HUES64 (cell line): ENCODE measurements at regions not wholly inside any gene's neighbourhood (a gene's known extent, or its start where the extent isn't known, plus 50 kb on each side); places are given as distances from the start of the nearest gene placed in this dataset.
"Not testable (repeated sequence)": the region's sequence is repeated elsewhere in the genome, so short reads cannot be mapped to it uniquely, and the experiment has no call there.

Experiments used
- H3K27ac ChIP-seq: 2 replicates; pipeline ENCODE4 v1.7.0; 2013; ENCODE audit warnings: low read depth, low read length, inconsistent platforms
- H3K27me3 ChIP-seq: 2 replicates; pipeline ENCODE4 v1.6.1; 2013; ENCODE audit warnings: mild to moderate bottlenecking, low read length; ENCODE audit not compliant: insufficient read depth
- H3K36me3 ChIP-seq: 2 replicates; pipeline ENCODE4 v1.6.1; 2013; ENCODE audit warnings: mild to moderate bottlenecking, low read length; ENCODE audit not compliant: insufficient read depth
- H3K4me1 ChIP-seq: 2 replicates; pipeline ENCODE4 v1.6.1; 2013; ENCODE audit warnings: mild to moderate bottlenecking, low read length, moderate library complexity; ENCODE audit not compliant: insufficient read depth
- H3K4me3 ChIP-seq: 2 replicates; pipeline ENCODE4 v1.5.1; 2013; ENCODE audit warnings: mild to moderate bottlenecking, low read length, moderate library complexity
- H3K9ac ChIP-seq: 2 replicates; pipeline ENCODE4 v1.6.1; 2013; ENCODE audit warnings: mild to moderate bottlenecking, low read depth, low read length
- H3K9me3 ChIP-seq: 2 replicates; pipeline ENCODE4 v1.6.1; 2013; ENCODE audit warnings: low read depth, low read length; ENCODE audit not compliant: insufficient read depth
- WGBS: fragments of 150-250, 120-280 bp; methylation state at CpG from one replicate; pipeline ENCODE4 v1.1.7; 2013; ENCODE audit warnings: missing lambda C conversion rate; 5-methylcytosine and 5-hydroxymethylcytosine counted together

- Histone ChIP-seq H3K27ac (no peak overlapping the region), H3K9ac (no peak overlapping the region), H3K4me1 (no peaks in the 10 kb centered on the region), H3K36me3 (no peaks in the 10 kb centered on the region), H3K9me3 (0 out of 2 replicates have a peak, but pooled peaks cover 2% of the 10 kb centered on the region), H3K4me3 (no peak overlapping the region), H3K27me3 (no peaks in the 10 kb centered on the region)
Observed at GRCh38 chr11:96520939-96521338, 131.1 kb downstream of the JRKL start.

GRCh38 chr11:96523656-96524055 lies 133.8 kb downstream of the JRKL start:
- Histone ChIP-seq H3K4me3 (no peak overlapping the region), H3K27me3 (no peaks in the 10 kb centered on the region), H3K9me3 (0 out of 2 replicates have a peak, but pooled peaks cover 2% of the 10 kb centered on the region), H3K36me3 (no peaks in the 10 kb centered on the region), H3K27ac (no peak overlapping the region), H3K4me1 (no peaks in the 10 kb centered on the region), H3K9ac (no peak overlapping the region)
- 75% methylated on average over 1 of the region's 2 CpGs for WGBS

GRCh38 chr11:96524475-96524874 lies 134.7 kb downstream of the JRKL start:
- H3K36me3 ChIP-seq = no peaks in the 10 kb centered on the region
- no peak overlapping the region for H3K9ac ChIP-seq
- no peaks in the 10 kb centered on the region for H3K27me3 ChIP-seq
- H3K27ac ChIP-seq = no peak overlapping the region
- 100% methylated on average over 1 of the region's 1 CpG for WGBS
- H3K4me3 ChIP-seq = no peak overlapping the region
- H3K9me3 ChIP-seq = 0 out of 2 replicates have a peak, but pooled peaks cover 2% of the 10 kb centered on the region
- H3K4me1 ChIP-seq = no peaks in the 10 kb centered on the region

GRCh38 chr11:96530473-96530872 lies 140.7 kb downstream of the JRKL start:
- WGBS = 100% methylated on average over 1 of the region's 1 CpG
- Histone ChIP-seq H3K27me3 (no peaks in the 10 kb centered on the region), H3K27ac (no peak overlapping the region), H3K9ac (no peak overlapping the region), H3K4me1 (0 out of 2 replicates have a peak, but pooled peaks cover 1% of the 10 kb centered on the region), H3K36me3 (no peaks in the 10 kb centered on the region), H3K4me3 (no peak overlapping the region), H3K9me3 (peaks cover 4% of the 10 kb centered on the region; the same call in 1 of the 2 replicates)

GRCh38 chr11:96538104-96538503 lies 148.3 kb downstream of the JRKL start:
- Histone ChIP-seq H3K27me3 (no peaks in the 10 kb centered on the region), H3K4me1 (peaks cover 2% of the 10 kb centered on the region; the same call in 1 of the 2 replicates), H3K27ac (no peak overlapping the region), H3K36me3 (no peaks in the 10 kb centered on the region), H3K9ac (no peak overlapping the region), H3K4me3 (no peak overlapping the region), H3K9me3 (peaks cover 3% of the 10 kb centered on the region; the same call in 1 of the 2 replicates)
- 89% methylated on average over 4 of the region's 4 CpGs for WGBS

- H3K27me3 ChIP-seq = no peaks in the 10 kb centered on the region
- H3K27ac ChIP-seq = no peak overlapping the region
- peaks cover 2% of the 10 kb centered on the region; the same call in 1 of the 2 replicates for H3K4me1 ChIP-seq
- H3K9ac ChIP-seq = no peak overlapping the region
- no peak overlapping the region for H3K4me3 ChIP-seq
- no peaks in the 10 kb centered on the region for H3K9me3 ChIP-seq
- H3K36me3 ChIP-seq = no peaks in the 10 kb centered on the region
Observed at GRCh38 chr11:96538622-96539021, 148.8 kb downstream of the JRKL start.

GRCh38 chr11:96540875-96541274 lies 151.1 kb downstream of the JRKL start:
- no peak overlapping the region for H3K27ac ChIP-seq
- WGBS = 100% methylated on average over 1 of the region's 1 CpG
- no peaks in the 10 kb centered on the region for H3K27me3 ChIP-seq
- H3K36me3 ChIP-seq = no peaks in the 10 kb centered on the region
- no peak overlapping the region for H3K4me3 ChIP-seq
- H3K9me3 ChIP-seq = no peaks in the 10 kb centered on the region
- no peak overlapping the region for H3K9ac ChIP-seq
- H3K4me1 ChIP-seq = no peaks in the 10 kb centered on the region; the same call in 1 of the 2 replicates

GRCh38 chr11:96543177-96543576 lies 153.4 kb downstream of the JRKL start:
- Histone ChIP-seq H3K9me3 (no peaks in the 10 kb centered on the region), H3K27ac (no peak overlapping the region), H3K27me3 (no peaks in the 10 kb centered on the region), H3K4me1 (no peaks in the 10 kb centered on the region), H3K36me3 (no peaks in the 10 kb centered on the region), H3K9ac (no peak overlapping the region), H3K4me3 (no peak overlapping the region)
- 96% methylated on average over 3 of the region's 3 CpGs for WGBS

- not testable (repeated sequence) for H3K27me3 ChIP-seq, H3K9me3 ChIP-seq, H3K4me1 ChIP-seq, H3K4me3 ChIP-seq, H3K27ac ChIP-seq, H3K36me3 ChIP-seq
- WGBS = 82% methylated on average over 8 of the region's 8 CpGs
- H3K9ac ChIP-seq = peak overlapping the region; percentile 14; the same call in 1 of the 2 replicates
Observed at GRCh38 chr11:96545192-96545591, 155.4 kb downstream of the JRKL start.

GRCh38 chr11:96551136-96551535 lies 161.3 kb downstream of the JRKL start:
- H3K9ac ChIP-seq = no peak overlapping the region
- H3K4me3 ChIP-seq = no peak overlapping the region
- no peak overlapping the region for H3K27ac ChIP-seq
- H3K4me1 ChIP-seq = no peaks in the 10 kb centered on the region
- WGBS = 96% methylated on average over 5 of the region's 5 CpGs
- no peaks in the 10 kb centered on the region for H3K36me3 ChIP-seq
- peaks cover 3% of the 10 kb centered on the region; the same call in 1 of the 2 replicates for H3K9me3 ChIP-seq
- no peaks in the 10 kb centered on the region for H3K27me3 ChIP-seq

GRCh38 chr11:96554236-96554820 lies 164.5 kb downstream of the JRKL start:
- no peak overlapping the region for H3K9ac ChIP-seq
- WGBS = 91% methylated on average over 5 of the region's 5 CpGs

GRCh38 chr11:96555826-96556225 lies 166.0 kb downstream of the JRKL start:
- H3K27me3 ChIP-seq, H3K9ac ChIP-seq, H3K4me1 ChIP-seq, H3K4me3 ChIP-seq, H3K27ac ChIP-seq, H3K9me3 ChIP-seq, H3K36me3 ChIP-seq: not testable (repeated sequence)
- WGBS = 94% methylated on average over 7 of the region's 10 CpGs

More at GRCh38 chr11:96554236-96554820, 164.5 kb downstream of the JRKL start:
- H3K4me1 ChIP-seq = no peaks in the 10 kb centered on the region
- H3K4me3 ChIP-seq = no peak overlapping the region
- H3K9me3 ChIP-seq = peaks cover 3% of the 10 kb centered on the region; the same call in 1 of the 2 replicates
- H3K27me3 ChIP-seq = no peaks in the 10 kb centered on the region
- no peak overlapping the region for H3K27ac ChIP-seq
- no peaks in the 10 kb centered on the region for H3K36me3 ChIP-seq
